Bone marrow (tissue), 2 donors: ENCODE measurements at regions not wholly inside any gene's neighbourhood (a gene's known extent, or its start where the extent isn't known, plus 50 kb on each side); places are given as distances from the start of the nearest gene placed in this dataset.
"Not testable (repeated sequence)": the region's sequence is repeated elsewhere in the genome, so short reads cannot be mapped to it uniquely, and the experiment has no call there.

Source experiments
- DNase-seq, 2 donors: peaks; one replicate each; lab custom pipeline; 2025; lab: John Stamatoyannopoulos, UW

DNA sequence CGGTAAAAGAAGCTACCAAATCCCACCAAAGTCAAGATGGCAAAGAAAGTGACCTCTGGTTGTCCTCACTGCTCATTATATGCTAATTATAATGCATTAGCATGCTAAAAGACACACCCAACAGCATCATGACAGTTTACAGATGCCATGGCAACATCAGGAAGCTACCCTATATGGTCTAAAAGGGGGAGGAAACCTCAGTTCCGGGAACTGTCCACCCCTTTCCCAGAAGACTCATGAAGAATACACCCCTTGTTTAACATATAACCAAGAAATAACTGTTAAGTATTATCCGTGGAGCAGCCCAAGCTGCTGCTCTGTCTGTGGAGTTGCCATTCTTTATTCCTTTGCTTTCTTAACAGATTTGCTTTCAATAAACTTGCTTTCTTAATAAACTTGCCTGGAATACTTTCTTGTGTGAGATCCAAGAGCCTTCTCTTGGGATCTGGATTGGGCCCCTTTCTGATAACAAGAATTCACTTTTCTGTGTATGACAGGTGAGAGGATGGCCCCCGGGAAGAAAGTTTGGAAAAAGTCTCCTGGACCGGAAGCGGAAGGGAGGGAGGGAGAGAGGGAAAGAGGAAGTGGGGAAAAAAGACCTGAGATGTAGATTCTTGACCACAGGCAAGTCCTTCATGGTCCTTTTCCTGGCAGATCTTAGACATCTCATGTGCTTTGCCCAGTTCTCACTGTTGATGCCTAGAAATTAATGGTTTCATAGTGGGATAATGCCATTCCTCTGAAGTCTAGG, 146.7 kb upstream of the ID4 start:
- no peak for DNase-seq

DNA sequence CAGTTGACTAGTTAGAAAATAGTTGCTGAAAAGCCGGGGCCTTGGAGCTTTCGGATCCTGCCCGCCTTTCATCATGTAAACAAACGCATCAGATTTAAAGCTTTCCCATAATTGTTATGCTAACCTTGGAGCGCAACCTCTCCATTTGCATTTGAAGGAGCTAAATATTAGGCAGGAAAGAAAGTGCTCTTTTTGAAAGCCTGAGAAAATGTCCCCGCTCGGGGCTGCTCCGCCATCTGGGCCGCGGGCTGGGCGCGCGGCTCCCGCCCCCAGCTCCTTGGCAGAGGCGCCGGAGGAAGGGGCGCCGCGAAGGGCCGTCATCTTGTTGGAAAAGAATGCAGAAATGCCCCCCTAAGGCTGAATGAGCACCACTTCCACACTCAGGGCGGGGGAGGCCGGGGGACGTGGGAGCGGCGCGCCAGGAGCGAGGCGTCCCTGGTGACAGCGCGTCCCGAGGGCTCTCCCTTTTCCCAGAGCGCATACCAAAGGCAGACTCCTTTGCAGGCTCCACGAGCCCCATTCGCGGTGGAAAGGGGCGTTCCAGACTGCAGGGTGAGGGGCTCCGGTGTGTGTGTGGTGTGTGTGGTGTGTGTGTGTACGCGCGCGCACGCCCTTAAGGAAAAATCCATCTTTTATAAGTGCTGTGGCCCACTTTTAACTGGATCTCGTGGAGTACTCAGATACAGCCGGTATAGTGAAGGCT, 145.6 kb upstream of the ID4 start:
- no peak for DNase-seq

DNA sequence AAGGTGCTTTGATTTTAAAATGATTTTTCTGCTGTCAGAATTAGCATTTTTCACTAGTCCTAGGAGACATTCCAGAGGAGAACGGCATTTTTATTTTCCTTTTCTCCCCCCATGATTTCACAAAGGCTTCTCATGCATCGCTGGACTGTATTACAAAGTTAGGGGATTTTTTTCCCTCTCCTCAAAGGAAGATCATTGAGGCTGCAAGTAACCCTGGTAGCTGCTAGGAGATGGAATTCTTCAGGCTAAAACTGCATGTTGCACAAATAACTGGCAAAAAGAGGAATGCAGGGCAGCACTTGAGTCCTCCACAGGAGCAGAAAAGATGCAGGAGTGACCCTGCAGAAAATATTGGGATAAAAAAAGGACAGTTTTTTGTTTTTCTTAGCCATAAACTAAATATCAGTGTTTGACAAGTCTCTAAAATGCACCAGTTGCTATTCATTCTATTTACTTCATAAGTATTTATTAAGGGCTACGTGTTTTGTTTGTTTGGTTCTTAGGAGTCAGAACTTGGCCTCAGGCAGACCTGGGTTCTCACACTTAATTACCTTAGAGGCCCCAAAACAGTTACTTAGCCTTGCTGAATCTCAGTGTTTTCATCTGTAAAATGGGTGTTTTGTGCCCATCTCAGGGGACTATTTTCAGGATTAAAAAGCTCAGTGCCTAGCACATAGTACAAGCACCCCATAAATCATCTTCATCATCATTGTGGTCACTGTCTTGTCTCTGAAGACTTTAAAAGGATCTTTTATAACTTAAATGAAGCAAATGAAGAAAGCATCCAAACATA, 144.5 kb upstream of the ID4 start:
- DNase-seq = no peak

DNA sequence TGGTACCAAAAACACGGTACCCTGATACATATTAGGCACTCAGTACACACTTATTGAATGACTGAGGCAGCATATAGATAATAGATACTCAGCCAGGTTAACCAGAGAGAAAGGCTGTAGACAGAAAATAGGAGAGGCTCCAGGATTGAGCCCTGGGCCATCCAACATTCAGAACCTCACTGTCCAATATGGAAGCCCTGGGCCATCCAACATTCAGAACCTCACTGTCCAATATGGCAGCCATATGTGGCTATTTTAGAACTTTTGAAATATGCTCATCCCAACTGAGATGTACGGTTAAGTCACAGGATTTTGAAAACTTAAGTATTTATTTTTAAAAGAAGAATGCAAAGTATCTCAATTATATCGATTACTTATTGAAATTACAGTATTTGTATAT, 142.5 kb upstream of the ID4 start:
- DNase-seq = no peak

DNA sequence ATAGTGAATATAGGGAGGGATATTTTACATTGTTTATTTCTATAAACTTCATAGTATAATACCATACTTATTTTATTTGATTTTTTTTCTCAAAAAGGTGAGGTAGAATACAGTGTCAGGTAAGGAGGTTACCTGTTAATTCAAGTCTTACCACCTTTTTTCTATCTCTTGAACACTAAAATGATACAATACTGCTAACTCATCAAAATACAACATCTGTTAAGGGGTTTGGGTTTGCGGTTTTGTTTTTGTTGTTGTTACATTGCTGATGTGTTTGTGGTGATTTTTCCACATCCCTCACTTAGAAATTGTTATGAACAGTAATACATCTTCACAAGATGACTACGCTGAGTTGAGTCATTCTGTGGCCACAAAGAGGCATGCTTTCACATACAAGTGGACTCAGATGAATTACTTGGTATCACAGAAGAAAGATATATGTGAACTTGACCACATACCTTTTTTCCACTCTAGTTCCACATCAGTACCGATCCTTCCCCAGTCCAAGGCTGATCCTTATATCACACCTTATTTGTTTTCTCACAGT, 139.4 kb upstream of the ID4 start:
- DNase-seq = no peak

DNA sequence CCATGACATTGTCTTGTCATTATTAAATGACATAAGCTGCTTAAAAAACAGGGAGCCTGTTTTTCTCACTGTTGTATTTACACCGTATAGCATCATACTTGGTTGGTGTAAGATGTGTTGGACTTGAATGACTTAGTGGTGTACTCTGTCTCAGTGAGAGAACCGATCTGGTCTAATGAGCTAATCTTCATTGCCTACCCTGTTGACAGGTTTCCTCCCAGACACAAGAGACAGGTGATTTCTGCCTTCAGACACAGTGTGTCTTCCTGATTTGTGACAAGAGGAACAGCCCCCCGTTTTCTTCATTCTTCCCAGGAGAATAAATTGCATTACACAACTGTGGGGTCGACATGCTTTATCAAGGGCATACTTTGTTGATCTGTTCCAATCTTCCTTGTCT, 137.2 kb upstream of the ID4 start:
- no peak for DNase-seq

DNA sequence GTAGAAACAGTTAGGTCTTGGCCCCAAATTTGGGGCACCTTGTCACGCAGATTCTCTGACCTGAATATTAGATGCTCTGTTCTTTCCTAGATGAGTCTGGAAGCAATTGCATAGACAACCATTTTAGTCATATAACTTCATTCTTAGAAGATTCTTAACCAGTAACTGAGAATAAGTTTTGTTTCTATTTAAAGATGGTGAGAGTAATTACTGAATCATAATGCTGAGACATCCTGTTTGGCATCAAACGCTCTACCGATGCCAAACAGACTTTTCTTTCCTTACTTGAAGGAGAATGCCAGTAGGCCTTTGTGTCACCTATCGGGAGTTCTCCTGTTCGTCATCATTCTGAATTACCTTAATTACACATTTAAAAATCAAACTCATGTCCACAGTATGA, 131.6 kb upstream of the ID4 start:
- no peak for DNase-seq

DNA sequence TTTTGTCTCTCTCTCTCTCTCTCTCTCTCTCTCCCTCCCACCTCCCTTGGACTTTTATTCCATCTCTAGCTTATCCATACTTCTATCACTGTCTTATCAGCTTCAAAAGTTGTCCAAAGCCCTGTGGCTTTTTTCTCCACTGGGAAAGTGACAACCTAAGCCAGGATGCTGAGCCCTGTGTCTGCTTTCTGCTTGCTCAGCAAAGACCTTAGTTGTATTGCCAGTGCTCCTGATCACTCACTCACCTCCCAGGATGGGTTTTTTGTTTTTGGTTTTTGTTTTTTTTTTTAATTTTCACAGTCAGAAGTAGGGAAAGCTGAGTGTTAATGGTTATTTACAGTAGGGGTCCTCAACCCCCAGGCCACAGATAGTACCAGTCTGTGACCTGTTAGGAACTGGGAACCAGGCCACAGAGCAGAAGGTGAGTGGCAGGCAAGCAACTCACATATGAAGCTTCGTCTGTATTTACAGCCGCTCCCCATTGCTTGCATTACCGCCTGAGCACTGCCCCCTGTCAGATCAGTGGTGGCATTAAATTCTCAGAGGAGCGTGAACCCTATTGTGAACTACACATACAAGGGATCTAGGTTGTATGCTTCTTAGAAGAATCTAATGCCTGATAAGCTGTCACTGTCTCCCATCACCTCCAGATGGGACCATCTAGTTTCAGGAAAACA, 125.0 kb upstream of the ID4 start:
- no peak for DNase-seq

DNA sequence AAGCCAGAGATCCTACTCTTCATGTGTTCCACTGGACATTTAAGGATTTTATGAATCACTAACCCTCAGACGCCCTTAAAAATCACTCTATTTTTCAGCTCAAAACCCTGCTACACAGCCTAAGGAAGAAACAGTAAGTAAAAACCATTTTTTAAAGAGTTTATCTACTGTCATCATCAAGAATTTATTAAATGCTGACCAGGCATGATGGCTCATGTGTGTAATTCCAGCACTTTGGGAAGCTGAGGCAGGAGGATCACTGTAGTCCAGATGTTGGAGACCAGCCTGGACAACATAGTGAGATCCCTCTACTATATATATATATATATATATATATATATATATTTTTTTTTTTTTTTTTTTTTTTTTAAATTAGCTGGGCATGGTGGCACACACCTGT, 124.2 kb upstream of the ID4 start:
- no peak for DNase-seq

DNA sequence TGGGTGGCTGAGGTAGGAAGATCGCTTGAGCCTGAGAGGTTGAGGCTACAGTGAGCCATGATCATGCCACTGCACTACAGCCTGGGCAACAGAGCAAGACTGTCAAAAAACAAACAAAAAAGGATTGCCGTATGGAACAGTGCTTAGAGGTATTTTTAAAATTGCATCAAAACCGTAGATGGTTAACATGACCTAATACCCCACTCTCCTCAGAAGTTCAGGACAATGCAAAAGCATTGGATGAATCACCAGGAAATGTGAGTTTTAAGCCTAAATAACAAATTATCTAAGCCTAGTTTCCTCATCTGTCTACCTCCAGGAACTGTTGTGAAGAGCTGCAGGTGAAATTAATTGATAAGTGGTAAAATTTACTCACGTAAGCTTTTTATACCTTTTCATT, 123.8 kb upstream of the ID4 start:
- DNase-seq = no peak

DNA sequence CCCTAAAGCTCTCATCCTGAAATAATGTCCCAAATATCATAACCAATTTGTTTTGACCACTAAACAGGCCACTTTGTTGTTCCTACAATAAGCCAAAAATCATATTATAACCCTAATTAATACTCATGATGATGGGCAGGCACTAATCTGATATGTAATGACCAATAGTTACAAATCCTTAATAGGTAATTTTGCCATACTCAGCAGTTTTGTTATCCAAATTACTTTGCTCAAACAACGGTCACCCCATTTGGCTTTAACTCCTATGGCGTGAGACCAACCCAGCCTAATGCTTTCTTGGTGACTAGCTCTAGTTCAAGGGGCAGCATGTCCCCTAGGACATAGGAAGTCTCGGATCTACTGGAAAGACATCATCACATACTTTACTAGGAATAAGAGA, 123.2 kb upstream of the ID4 start:
- DNase-seq = no peak

DNA sequence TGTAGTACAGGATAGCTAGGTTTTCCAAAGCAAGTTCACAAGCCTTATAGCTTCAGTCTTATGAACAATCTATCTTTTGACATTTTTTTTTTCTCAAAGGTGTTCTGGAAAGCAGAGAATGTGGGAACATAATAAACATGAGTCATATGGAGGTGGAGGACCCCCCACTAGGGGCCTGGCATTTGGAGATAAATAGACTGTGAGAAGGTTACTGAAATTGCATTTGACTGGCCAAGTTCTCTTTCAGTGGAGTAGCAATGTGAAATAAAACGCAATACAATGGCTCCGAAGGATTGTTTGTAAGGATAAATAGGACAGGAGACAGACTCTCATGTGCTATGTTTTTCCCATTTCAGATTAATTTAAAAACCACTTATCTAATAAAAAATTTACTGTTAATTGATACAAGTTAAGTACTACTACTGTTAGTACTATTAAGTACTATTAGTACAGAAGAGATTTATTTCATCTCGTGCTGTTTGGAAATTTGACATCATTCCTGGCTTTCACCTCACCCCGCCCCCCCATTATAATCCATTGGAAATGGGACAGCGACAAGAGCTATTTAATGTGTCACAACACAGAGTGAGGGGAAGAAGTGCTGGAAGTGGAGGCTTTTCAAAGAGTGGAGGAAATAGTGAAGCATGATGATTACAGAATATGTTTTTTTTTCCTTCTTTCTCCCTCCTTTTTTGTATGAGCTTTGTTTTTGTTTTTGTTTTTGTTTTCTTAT, 122.6 kb upstream of the ID4 start:
- no peak for DNase-seq

DNA sequence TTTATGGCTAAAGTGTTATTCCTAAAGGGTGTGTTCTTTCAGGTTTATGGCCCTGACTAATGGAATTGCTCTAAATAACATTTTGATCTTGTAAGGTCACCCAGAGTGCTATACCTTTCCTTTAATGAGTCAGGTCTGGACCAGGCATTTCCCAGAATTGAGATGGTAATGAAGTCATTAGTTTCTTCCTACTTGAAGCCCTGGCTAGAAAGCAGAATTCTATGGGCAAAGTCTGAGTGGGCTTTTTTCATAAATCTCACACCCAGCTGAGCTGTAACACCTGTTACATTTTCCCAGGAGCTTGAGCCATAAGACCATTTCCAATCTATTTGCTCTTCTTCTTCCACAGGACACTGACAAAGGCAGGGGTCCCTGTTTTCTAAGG, 122.0 kb upstream of the ID4 start:
- no peak for DNase-seq

DNA sequence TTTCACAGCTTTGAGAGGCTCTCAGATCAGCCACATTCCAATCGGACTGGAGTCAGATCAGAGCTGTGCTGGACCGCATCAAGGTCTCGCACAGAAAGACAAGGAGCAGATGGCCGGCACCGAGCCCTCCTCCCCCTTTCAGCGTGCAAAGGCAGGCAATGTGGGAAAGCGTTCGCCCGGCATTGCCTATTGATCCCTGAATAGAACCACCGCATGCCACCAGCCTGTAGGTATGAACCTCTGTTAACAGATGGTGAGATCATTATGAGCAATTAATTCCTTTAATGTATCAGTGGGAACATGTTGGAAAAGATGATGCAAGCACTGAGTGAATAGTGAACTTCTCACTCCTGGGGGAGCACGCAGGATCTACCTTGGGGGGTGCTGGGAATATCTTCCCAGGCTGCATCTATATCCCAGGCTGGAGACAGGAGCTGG, 117.5 kb upstream of the ID4 start:
- DNase-seq = no peak

DNA sequence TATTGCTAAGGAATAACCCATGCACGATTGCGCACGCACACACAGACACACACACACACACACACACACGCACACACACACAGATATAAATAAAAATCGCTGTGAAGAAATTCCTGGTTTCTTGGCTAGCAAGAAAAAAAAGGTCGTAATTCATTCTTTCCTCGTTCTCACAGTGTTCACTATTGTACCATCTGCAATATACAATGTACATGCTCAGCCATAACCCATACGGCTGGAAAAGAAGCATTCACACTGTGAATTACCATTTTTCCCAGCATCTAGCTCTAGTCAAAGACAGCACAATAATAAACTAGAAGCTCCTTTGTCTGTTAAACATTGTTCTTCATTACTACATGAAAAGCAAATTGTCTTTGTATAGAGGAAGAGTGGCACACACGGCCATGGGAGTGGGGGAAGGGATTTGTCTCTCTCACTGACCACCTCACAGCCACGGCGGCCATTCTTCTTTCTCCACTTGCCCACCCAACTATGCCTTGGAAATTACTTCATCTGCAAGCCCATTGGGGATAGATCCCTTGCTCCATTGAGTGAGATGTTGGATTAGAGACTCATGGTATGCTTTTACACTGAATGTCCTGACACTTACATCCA, 115.3 kb upstream of the ID4 start:
- DNase-seq = no peak

DNA sequence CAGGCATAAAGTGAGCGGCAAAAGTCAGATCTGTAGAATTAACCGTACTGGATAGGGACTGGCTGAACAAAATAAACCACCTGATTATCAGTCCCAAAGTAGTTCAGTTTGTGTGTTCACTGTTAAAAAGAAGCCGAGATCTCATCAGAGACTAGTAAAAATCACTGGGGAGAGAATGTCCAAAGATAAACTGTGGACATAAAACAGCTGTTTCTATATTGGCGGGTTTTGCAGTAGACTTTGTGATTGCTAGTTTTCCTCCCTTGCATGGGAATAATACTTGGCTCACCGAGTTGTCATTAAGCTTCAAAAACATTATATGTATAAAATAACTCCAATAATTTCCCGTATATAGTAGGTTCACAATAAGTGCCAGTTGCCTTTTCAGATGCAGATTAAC, 114.2 kb upstream of the ID4 start:
- DNase-seq = no peak

DNA sequence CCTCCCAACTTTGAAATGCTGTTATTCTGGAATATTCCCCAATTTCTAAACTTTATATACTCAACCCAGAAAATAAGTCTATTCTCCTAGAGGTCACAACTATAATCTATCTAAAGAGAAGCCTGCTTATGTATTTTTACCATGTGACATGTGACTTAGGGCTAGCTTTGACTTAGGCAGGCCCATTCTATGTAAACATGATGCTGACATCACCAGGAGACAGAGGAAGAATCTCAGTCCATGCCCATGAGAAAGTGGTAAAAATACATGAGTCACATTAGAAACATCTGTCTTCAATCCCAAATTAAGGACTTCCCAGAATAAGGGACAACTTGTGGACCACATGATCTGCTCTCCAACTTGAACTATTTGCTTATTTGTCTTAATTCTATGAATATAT, 113.6 kb upstream of the ID4 start:
- no peak for DNase-seq

DNA sequence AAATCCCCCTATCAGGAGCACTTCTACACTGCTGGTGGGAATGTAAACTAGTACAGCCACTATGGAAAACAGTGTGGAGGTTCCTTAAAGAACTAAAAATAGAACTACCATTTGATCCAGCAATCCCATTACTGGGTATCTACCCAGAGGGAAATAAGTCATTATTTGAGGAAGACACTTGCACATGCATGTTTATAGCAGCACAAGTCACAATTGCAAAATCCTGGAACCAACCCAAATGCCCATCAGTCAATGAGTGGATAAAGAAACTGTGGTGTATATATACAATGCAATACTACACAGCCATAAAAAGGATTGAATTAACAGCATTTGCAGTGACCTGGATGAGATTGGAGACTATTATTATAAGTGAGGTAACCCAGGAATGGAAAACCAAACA, 111.7 kb upstream of the ID4 start:
- DNase-seq = not testable (repeated sequence)

DNA sequence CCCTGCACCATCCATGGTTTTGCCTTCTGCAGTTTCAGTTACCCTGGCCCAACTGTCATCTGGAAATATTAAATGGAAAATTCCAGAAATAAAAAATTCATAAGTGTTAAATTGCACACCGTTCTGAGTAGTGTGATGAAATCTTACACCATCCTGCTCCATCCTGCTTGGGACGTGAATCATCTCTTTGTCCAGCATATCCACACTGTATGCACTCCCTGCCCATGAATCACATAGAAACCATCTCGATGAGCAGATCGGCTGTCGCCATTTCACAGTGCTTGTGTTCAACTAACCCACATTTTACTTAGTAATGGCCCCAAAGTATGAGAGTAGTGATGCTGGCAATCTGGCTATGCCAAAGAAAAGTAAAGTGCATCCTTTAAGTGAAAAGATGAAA, 105.9 kb upstream of the ID4 start:
- DNase-seq = no peak

DNA sequence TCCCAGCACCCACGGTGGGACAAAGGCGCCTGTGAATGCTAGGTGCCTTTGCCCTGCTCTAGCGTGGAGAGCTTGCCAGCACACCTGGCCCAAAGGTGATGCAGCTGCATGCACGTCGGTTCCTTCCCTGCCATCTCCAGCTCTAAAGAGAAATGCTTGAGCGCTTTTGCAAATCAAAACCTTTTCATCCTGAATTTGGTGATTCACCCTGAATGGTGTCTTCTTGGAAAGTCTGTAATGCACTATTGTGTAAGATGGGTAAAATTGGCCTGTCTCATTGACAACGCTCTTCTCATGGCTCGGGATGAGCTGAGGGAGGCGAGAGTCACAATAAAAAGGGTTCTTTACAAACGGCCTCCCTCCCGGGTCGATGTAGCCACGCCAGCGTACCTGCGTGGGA, 103.1 kb upstream of the ID4 start:
- DNase-seq = no peak

DNA sequence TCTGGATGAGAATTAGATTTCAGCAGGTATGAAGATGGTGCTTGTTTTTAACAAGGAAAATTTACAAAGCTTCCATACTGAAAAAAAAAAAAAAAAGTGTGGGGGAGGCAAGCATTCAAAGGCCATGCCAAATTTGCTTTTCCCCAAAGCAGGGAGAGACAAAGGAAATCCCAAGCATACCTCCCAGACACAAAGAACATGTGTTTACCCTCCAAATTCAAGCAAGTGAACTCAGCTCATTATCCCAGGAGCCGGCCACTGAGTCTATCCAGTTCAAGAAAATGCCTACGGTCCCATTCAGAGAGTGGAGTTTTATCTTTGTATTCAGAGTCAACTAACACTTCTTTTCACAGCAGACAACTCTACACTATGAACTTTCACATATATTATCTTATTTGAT, 102.7 kb upstream of the ID4 start:
- DNase-seq = no peak
